ENCODE measurements at regions not wholly inside any gene's neighbourhood (a gene's known extent, or its start where the extent isn't known, plus 50 kb on each side); places are given as distances from the start of the nearest gene placed in this dataset.

- H3K4me3 ChIP-seq (replicated peaks in 1 of 3; ENCODE audit: insufficient read depth in 1 of 3, low read depth in 1 of 3, low read length in 3 of 3): no peak overlapping the region
- no peak overlapping the region for H3K9ac ChIP-seq (replicated peaks; ENCODE audit: extremely low read depth, insufficient read depth, low read length)
- H3K9me1 ChIP-seq (replicated peaks; ENCODE audit: control insufficient read depth, extremely low read depth, insufficient read depth, low read length): no peaks in the 10 kb centered on the region
- no peaks in the 10 kb centered on the region for H3K27me3 ChIP-seq (ENCODE audit: control insufficient read depth in 2 of 2, insufficient read depth in 2 of 2, low read length in 2 of 2)
- TF ChIP-seq EZH2 (IDR thresholded peaks at IDR 0.05; ENCODE audit: borderline replicate concordance, low read depth, low read length, severe bottlenecking) (no peak), POLR2AphosphoS5 (IDR thresholded peaks at IDR 0.05; ENCODE audit: insufficient read depth, low read depth, low read length) (no peak), CTCF (IDR thresholded peaks at IDR 0.05; ENCODE audit: extremely low read depth in 1 of 2, insufficient read depth in 1 of 2, low read depth in 1 of 2, low read length in 2 of 2) (no peak), POLR2A (IDR thresholded peaks at IDR 0.05; ENCODE audit: low read depth, low read length) (no peak), FOS (IDR thresholded peaks at IDR 0.05; ENCODE audit: borderline replicate concordance, insufficient read depth, low read length) (no peak), MAX (IDR thresholded peaks at IDR 0.05; ENCODE audit: insufficient read depth, insufficient read length) (no peak), GATA2 (IDR thresholded peaks at IDR 0.05; ENCODE audit: insufficient read depth, insufficient read length, low read depth, low read length) (no peak), MYC (IDR thresholded peaks at IDR 0.05; ENCODE audit: low read depth, low read length) (no peak), JUN (IDR thresholded peaks at IDR 0.05; ENCODE audit: borderline replicate concordance, insufficient read depth, insufficient read length, low read depth) (no peak)
- no peaks in the 10 kb centered on the region for H3K36me3 ChIP-seq (ENCODE audit: control insufficient read depth in 2 of 2, extremely low read depth in 1 of 2, insufficient read depth in 2 of 2, low read length in 2 of 2)
- dilution Hi-C loops (cut with MboI; ENCODE audit: extremely low pct_ligation_motif_present, low sequenced_read_pairs): no loop called here
- H3K9me3 ChIP-seq (replicated peaks; ENCODE audit: control insufficient read depth, insufficient read depth, low read length): no peaks in the 10 kb centered on the region
- CTCF ChIA-PET: no interaction called here
- intact Hi-C loops (cut with micrococcal nuclease): no loop called here
- no peaks in the 10 kb centered on the region for H3K4me1 ChIP-seq (ENCODE audit: control insufficient read depth, extremely low read depth, insufficient read depth, low read length)
- H2AFZ ChIP-seq (ENCODE audit: low read depth, low read length): no peak overlapping the region
- BruUV-seq (replicated peaks): no TSS peak
- H3K27ac ChIP-seq (ENCODE audit: insufficient read depth, low read depth, low read length): no peak overlapping the region
- DNase-seq (ENCODE audit: low read depth, low spot score) (no peak), FAIRE-seq (no peak)
- POLR2A ChIA-PET: no interaction called here
- H3K4me2 ChIP-seq (ENCODE audit: insufficient read depth, low read length): no peak overlapping the region
- H4K20me1 ChIP-seq (replicated peaks; ENCODE audit: control insufficient read depth, extremely low read depth, insufficient read depth, low read length): no peaks in the 10 kb centered on the region
- H3K79me2 ChIP-seq (ENCODE audit: control insufficient read depth, insufficient read depth, low read length): no peaks in the 10 kb centered on the region
Observed at GRCh38 chr2:12102679-12103078, 356.2 kb downstream of the LPIN1 start.

Data from endothelial cell of umbilical vein (primary cell).